DMS53 (cell line): ENCODE measurements at regions not wholly inside any gene's neighbourhood (a gene's known extent, or its start where the extent isn't known, plus 50 kb on each side); places are given as distances from the start of the nearest gene placed in this dataset.

Source experiments
- DNase-seq: peaks from one replicate; lab custom pipeline; 2025; lab: John Stamatoyannopoulos, UW

- DNase-seq, result no peak
Measured at GRCh38 chr2:238701341-238702206, 146.3 kb upstream of the TWIST2 start.

DNA sequence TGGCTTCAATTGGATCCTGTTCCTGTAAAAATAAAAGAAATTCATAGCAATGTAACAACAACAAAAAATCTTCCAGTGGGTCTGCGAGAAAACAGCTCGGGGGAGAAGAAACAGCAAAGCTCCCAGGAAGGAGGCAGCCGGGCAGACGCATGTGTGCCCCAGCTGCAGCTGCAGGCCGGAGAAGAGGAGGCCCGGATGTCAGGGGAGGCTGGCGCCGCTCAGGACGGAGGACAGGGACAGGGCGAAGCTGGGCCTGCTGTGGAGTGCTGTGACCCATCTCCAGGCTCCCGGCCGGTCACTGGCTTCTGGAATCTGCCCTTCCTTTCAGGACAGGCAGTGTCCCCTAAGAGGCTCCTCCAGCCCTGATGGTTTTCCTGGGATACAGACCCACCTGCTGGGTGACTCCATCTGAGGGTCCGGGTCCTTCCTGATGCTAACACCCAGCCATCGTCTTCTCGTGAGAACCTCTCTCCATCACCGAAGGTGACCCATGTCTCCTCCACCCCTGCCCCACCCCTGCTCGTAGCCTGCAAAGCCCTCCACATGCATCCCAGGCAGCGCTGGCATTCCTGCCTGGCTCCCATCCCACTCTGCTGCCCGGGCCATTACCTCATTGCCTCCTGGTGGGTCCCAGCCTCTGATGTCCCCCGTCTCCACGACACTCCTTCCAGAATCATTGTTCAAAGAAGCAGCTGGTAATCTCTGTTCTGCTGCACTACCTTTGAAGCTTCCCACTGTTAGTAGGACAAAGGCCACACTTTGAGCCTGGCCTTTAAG is 145.4 kb upstream of the TWIST2 start:
- no peak for DNase-seq

GRCh38 chr2:238703053-238703415 is 144.9 kb upstream of the TWIST2 start:
- no peak for DNase-seq

GRCh38 chr2:238703436-238703835 is 144.4 kb upstream of the TWIST2 start:
- DNase-seq, result no peak

- no peak for DNase-seq
Measured at GRCh38 chr2:238704471-238705225, 143.2 kb upstream of the TWIST2 start.

GRCh38 chr2:238706163-238706562 is 141.7 kb upstream of the TWIST2 start:
- no peak for DNase-seq

GRCh38 chr2:238706673-238707072 is 141.2 kb upstream of the TWIST2 start:
- no peak for DNase-seq

- DNase-seq, result no peak
Measured at GRCh38 chr2:238709325-238710025, 138.4 kb upstream of the TWIST2 start.

GRCh38 chr2:238710032-238710735 is 137.7 kb upstream of the TWIST2 start:
- no peak for DNase-seq

GRCh38 chr2:238710787-238711186 is 137.1 kb upstream of the TWIST2 start:
- DNase-seq, result no peak

GRCh38 chr2:238711346-238711745 is 136.5 kb upstream of the TWIST2 start:
- no peak for DNase-seq

- DNase-seq, result no peak
Measured at GRCh38 chr2:238712011-238712410, 135.9 kb upstream of the TWIST2 start.

GRCh38 chr2:238713198-238713826 is 134.6 kb upstream of the TWIST2 start:
- DNase-seq, result no peak

DNA sequence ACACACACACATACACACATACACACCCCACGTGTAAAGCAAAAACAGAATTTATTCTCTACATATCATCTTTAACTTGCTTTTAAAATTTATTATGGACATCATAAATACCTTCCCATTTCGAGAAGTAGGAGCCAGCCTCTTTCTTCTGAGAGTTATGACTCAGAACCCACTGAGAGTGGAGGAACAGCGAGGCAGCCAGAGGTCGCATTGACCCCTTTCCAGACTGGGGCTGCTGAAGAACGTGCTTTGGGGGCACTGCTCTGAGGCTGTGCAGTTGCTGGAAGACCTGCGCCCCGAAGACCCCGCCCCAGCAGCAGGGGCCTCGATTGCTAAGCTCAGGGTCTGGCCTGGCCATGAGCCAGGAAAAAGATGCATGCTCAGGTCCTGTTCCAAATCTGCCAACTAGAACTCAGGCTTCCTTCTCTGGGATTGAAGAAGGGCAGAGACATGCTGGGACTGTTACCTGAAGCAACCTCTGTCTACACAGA is 133.8 kb upstream of the TWIST2 start:
- DNase-seq, result no peak

GRCh38 chr2:238716171-238716570 is 131.7 kb upstream of the TWIST2 start:
- DNase-seq, result peak; percentile 22

GRCh38 chr2:238716585-238716984 is 131.3 kb upstream of the TWIST2 start:
- DNase-seq, result no peak

DNA sequence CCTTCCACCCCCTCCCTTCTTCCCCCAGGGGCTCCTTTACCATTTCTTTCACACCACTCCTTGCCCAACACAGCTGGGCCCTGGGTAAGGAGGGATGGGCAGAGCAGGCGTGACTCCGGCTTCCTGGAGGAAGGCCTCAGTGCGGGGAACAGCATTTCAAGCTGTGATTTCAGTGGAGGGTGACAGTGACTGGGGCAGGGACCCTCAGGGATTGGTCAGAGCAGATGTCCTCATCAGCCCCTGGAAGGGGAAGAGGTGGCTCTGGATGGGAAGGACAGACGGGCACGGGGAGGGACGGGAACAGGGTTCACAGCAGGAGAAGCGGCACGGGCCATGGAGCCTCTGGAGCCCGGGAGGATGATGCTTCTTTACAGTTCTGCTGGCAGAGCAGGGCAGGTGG is 130.8 kb upstream of the TWIST2 start:
- no peak for DNase-seq

DNA sequence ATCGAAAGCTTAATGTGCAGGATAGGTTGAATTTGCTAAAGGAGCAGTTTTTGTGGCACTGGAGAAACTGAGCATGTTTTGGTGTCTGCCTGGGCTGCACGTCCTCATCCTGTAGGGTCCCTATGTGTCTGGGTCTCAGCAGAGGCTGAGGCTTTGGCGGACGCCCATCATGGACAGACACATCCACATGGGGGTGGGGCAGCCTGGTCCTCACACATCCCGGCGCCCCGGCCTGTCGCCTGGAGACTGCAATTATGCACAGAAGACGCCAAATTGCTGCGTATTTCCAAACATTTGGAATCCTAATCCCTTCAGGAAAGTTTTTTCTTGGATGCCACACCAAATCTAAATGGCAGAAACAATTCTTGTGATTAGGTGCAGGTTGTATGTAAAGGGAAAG is 128.2 kb upstream of the TWIST2 start:
- DNase-seq, result no peak

DNA sequence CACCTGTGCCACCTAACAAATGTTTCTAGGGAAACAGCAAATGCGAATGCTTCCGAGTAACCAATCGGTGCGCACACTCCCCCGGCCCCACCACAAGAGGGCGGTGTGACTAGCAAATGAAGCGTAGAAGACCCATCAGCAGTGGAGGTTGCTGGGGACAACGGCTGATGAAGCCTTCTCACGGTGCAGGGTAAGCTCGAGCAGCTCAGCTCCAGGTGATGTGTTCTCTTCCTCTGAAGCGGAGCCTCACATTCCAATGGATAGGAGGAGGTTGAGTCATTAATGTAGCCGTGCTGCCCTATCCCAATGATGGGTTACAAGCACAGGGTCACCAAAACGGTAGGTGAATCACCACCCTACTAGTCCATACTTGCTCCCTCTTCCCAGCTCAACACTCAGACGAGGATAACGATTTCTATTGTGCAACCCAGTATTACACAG is 127.6 kb upstream of the TWIST2 start:
- DNase-seq, result peak; percentile 73

DNA sequence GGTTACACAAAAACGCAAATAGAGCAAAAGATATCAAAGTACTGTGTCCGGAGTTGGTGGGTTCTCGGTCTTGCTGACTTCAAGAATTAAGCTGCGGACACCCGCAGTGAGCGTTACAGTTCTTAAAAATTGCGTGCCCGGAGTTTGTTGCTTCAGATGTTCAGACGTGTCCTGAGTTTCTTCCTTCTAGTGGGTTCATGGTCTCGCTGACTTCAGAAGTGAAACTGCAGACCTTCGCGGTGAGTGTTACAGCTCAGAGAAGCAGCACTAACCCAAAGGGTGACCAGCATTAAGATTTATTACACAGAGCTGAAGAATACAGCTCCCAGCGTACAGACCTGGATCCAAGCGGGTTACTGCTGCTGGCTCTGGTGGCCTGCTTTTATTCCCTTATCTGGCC is 125.7 kb upstream of the TWIST2 start:
- DNase-seq, result no peak

DNA sequence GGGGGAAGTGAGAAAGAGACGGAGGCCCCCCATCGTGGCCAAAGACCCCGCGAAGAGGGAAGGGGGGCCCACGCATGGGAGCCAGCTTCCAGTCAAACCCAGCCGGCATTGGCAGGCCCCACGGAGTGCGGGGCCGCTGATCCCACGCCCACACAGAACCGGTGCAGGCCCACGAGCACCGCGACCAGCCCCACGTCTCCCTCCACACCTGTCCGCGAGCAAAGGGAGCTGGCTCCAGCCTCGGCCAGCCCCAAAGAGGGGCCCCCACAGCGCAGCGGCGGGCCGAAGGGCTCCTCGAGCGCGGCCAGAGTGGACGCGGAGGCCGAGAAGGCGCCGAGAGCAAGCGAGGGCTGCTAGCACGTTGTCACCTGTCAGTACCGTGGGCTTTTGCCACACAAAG is 125.0 kb upstream of the TWIST2 start:
- no peak for DNase-seq
